Fibroblast of lung (primary cell): ENCODE measurements at regions not wholly inside any gene's neighbourhood (a gene's known extent, or its start where the extent isn't known, plus 50 kb on each side); places are given as distances from the start of the nearest gene placed in this dataset.

ENCODE experiments used
- DNase-seq, 2 donors: peaks; one replicate each; pipeline versions ENCODE4 v3.0.0 to v3.0.0-alpha.2; 2010; ENCODE audit warnings: low read depth in 2 of 2
- H2AFZ ChIP-seq: 2 replicates; pipeline ENCODE4 v1.5.1; 2012; ENCODE audit warnings: low read length, control low read depth, inconsistent platforms
- H3K27ac ChIP-seq: 2 replicates; pipeline ENCODE4 v1.5.1; 2011; ENCODE audit warnings: low read length, control low read depth; ENCODE audit not compliant: insufficient read depth
- H3K27me3 ChIP-seq: 2 replicates; pipeline ENCODE4 v1.5.1; 2011; ENCODE audit warnings: mild to moderate bottlenecking, low read length; ENCODE audit not compliant: control insufficient read depth, insufficient read depth
- H3K36me3 ChIP-seq: 2 replicates; pipeline ENCODE4 v1.5.1; 2011; ENCODE audit warnings: low read length; ENCODE audit not compliant: control insufficient read depth, insufficient read depth
- H3K4me1 ChIP-seq: 2 replicates; pipeline ENCODE4 v1.5.1; 2011; ENCODE audit warnings: low read length; ENCODE audit not compliant: control insufficient read depth, insufficient read depth; ENCODE audit errors: extremely low read depth
- H3K4me2 ChIP-seq: 2 replicates; pipeline ENCODE4 v1.5.1; 2011; ENCODE audit warnings: low read length, control low read depth; ENCODE audit not compliant: insufficient read depth; ENCODE audit errors: extremely low read depth
- H3K4me3 ChIP-seq, 4 experiments: fragments of 200-600 bp in 1 of 4; sonication (generic) in 1 of 4; replicated peaks in 1 of 4; 2 replicates each; pipeline ENCODE4 v1.5.1; 2011 to 2016; ENCODE audit warnings: low read length in 4 of 4, low read depth in 3 of 4, mild to moderate bottlenecking in 3 of 4, control low read depth in 2 of 4, inconsistent platforms in 1 of 4, mixed read lengths in 1 of 4; ENCODE audit not compliant: insufficient read depth in 1 of 4; ENCODE audit errors: control extremely low read depth in 1 of 4
- H3K79me2 ChIP-seq: 2 replicates; pipeline ENCODE4 v1.5.1; 2012; ENCODE audit warnings: mild to moderate bottlenecking, low read length, inconsistent platforms; ENCODE audit not compliant: control insufficient read depth, insufficient read depth
- H3K9ac ChIP-seq: 2 replicates; pipeline ENCODE4 v1.5.1; 2011; ENCODE audit warnings: mild to moderate bottlenecking, low read length, control low read depth; ENCODE audit not compliant: insufficient read depth
- H3K9me3 ChIP-seq: 2 replicates; pipeline ENCODE4 v1.5.1; 2012; ENCODE audit warnings: low read depth, low read length; ENCODE audit not compliant: control insufficient read depth, insufficient read depth
- H4K20me1 ChIP-seq: 2 replicates; pipeline ENCODE4 v1.5.1; 2011; ENCODE audit warnings: low read length; ENCODE audit not compliant: control insufficient read depth, insufficient read depth; ENCODE audit errors: extremely low read depth
- EZH2 ChIP-seq: IDR thresholded peaks from 2 replicates; pipeline ENCODE4 v1.5.1; 2012; ENCODE audit warnings: low read length, control low read depth, mild to moderate bottlenecking; ENCODE audit errors: missing control alignments
- TF ChIP-seq, protein P1 (sequence below), 2 donors: IDR thresholded peaks in 1 of 2; conservative IDR thresholded peaks in 1 of 2; 1 replicate in 1 of 2; 2 replicates in 1 of 2; pipeline ENCODE4 v1.5.1; 2011 to 2012; ENCODE audit warnings: low read length in 2 of 2, control low read depth in 1 of 2, inconsistent platforms in 1 of 2, low read depth in 1 of 2, mild to moderate bottlenecking in 1 of 2

DNA sequence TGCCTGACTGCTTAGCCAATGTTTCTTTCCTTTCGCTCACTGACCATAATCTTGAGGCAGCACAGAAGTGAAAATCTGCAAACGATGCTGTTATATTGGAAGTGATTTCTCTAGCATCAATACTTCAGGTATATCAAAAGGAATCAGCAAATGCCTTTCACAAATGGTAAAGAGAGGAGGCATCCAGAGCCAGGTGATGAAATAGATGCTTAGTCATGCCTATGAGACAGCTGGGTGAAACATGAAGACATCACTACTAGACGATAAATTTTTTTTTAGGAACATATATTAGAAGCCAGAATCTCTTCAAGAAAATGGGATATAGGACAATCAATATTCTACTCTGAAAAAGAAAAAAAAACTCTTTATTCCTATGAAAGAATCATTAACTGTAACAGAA is 249.2 kb upstream of the SLC39A10 start:
- Histone ChIP-seq H3K4me3 (no peak overlapping the region), H3K27me3 (no peaks in the 10 kb centered on the region), H3K4me1 (no peaks in the 10 kb centered on the region), H4K20me1 (no peaks in the 10 kb centered on the region), H2AFZ (no peak overlapping the region), H3K9me3 (no peaks in the 10 kb centered on the region), H3K27ac (no peak overlapping the region), H3K4me2 (no peak overlapping the region), H3K9ac (no peak overlapping the region), H3K79me2 (no peaks in the 10 kb centered on the region), H3K36me3 (no peaks in the 10 kb centered on the region)
- DNase-seq = peak; percentile 37 to 45
- no peak for TF ChIP-seq EZH2
- TF ChIP-seq, protein P1, sequence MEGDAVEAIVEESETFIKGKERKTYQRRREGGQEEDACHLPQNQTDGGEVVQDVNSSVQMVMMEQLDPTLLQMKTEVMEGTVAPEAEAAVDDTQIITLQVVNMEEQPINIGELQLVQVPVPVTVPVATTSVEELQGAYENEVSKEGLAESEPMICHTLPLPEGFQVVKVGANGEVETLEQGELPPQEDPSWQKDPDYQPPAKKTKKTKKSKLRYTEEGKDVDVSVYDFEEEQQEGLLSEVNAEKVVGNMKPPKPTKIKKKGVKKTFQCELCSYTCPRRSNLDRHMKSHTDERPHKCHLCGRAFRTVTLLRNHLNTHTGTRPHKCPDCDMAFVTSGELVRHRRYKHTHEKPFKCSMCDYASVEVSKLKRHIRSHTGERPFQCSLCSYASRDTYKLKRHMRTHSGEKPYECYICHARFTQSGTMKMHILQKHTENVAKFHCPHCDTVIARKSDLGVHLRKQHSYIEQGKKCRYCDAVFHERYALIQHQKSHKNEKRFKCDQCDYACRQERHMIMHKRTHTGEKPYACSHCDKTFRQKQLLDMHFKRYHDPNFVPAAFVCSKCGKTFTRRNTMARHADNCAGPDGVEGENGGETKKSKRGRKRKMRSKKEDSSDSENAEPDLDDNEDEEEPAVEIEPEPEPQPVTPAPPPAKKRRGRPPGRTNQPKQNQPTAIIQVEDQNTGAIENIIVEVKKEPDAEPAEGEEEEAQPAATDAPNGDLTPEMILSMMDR (conservative IDR thresholded peaks at IDR 0.05 in 1 of 2, IDR thresholded peaks at IDR 0.05 in 1 of 2; ENCODE audit: low read depth in 1 of 2, low read length in 2 of 2) = no peak

DNA sequence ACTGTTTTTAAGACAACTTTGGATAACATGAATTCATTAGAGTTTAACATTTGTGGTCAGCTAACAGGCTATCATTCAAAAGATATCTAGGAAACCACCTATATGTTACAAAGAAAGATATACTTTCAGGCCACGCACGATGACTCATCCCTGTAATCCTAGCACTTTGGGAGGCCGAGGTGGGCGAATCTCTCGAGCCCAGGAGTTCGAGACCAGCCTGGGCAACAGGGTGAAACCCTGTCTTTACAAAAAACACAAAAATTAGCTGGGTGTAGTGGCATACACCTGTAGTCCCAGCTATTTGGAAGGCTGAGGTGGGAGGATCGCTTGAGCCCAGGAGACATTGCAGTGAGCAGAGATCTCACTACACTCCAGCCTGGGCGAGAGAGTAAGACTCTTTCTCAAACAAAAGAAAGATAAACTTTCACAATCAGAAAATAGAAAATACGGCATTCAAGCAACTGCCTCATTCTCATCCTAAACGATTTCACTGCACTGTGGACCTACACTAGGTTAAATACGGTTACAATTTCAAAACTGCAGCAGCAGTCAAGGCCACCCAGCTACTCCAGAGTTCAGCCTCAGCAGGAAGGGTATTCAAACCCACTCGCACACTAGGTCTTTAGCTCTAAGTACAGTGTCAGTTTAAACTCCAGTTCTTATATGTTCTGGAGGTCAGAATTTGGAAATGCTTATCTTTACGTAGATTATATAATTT is 250.0 kb upstream of the SLC39A10 start:
- Histone ChIP-seq H3K36me3 (no peaks in the 10 kb centered on the region), H3K9me3 (no peaks in the 10 kb centered on the region), H3K4me2 (no peak overlapping the region), H4K20me1 (no peaks in the 10 kb centered on the region), H3K4me1 (no peaks in the 10 kb centered on the region), H2AFZ (no peak overlapping the region), H3K27me3 (no peaks in the 10 kb centered on the region), H3K27ac (no peak overlapping the region), H3K79me2 (no peaks in the 10 kb centered on the region), H3K4me3 (no peak overlapping the region), H3K9ac (no peak overlapping the region)
- no peak for TF ChIP-seq EZH2
- peak; percentile 11 to 46 for DNase-seq

DNA sequence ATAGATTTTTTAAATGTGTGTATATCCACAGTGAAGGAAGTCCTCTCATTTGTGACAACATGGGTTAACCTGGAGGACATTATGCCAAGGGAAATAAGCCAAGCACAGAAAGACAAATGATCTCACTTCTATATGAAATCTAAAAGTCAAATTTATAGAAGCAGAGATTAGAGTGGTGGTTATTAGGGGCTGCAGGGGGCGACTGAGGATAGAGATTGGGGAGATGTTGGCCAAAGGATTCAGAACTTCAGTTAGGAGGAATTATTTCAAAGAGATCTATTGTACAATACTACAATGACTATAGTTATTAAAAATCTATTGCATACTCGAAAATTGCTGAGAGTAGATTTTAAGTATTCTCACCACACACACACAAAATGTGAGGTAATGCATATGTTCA is 252.4 kb upstream of the SLC39A10 start:
- Histone ChIP-seq H3K4me1 (no peaks in the 10 kb centered on the region), H3K9ac (no peak overlapping the region), H3K9me3 (no peaks in the 10 kb centered on the region), H3K79me2 (no peaks in the 10 kb centered on the region), H4K20me1 (no peaks in the 10 kb centered on the region), H3K27ac (no peak overlapping the region), H3K4me3 (no peak overlapping the region), H3K4me2 (no peak overlapping the region), H2AFZ (no peak overlapping the region), H3K27me3 (no peaks in the 10 kb centered on the region), H3K36me3 (no peaks in the 10 kb centered on the region)
- peak in 1 of 2 donors; percentile 19 for DNase-seq
- TF ChIP-seq, protein P1 (conservative IDR thresholded peaks at IDR 0.05 in 1 of 2, IDR thresholded peaks at IDR 0.05 in 1 of 2; ENCODE audit: low read depth in 1 of 2, low read length in 2 of 2) = no peak
- TF ChIP-seq EZH2 = no peak
